ENCODE measurements at regions not wholly inside any gene's neighbourhood (a gene's known extent, or its start where the extent isn't known, plus 50 kb on each side); places are given as distances from the start of the nearest gene placed in this dataset.

GRCh38 chr11:81422402-81422801 lies 1311.3 kb downstream of the FAM181B start:
- H3K23me2 ChIP-seq (ENCODE audit: low read depth, low read length): no peaks in the 10 kb centered on the region
- H3K79me2 ChIP-seq (ENCODE audit: control insufficient read depth in 1 of 2, insufficient read depth in 2 of 2, low read length in 2 of 2): no peaks in the 10 kb centered on the region
- TF ChIP-seq GTF2F1 (IDR thresholded peaks at IDR 0.05; ENCODE audit: borderline replicate concordance, low read depth, low read length): no peak
- no peak for TF ChIP-seq HDAC2 (IDR thresholded peaks at IDR 0.05; ENCODE audit: borderline replicate concordance in 1 of 2, low read depth in 2 of 2, low read length in 2 of 2)
- TF ChIP-seq SP4 (IDR thresholded peaks at IDR 0.05; ENCODE audit: low read length): no peak
- TF ChIP-seq SAP30 (IDR thresholded peaks at IDR 0.05; ENCODE audit: insufficient read depth, insufficient replicate concordance, low read length): no peak
- no peak for TF ChIP-seq RBBP5 (IDR thresholded peaks at IDR 0.05; ENCODE audit: borderline replicate concordance, low read depth, low read length)
- no peak for TF ChIP-seq SP2 (IDR thresholded peaks at IDR 0.05; ENCODE audit: low read length)
- TF ChIP-seq KDM1A (IDR thresholded peaks at IDR 0.05; ENCODE audit: borderline replicate concordance, low read length): no peak
- TF ChIP-seq BACH1 (IDR thresholded peaks at IDR 0.05; ENCODE audit: low read length): no peak
- no peak for TF ChIP-seq GABPA (IDR thresholded peaks at IDR 0.05; ENCODE audit: borderline replicate concordance, insufficient read depth, low read length)
- no peak for TF ChIP-seq SP1 (IDR thresholded peaks at IDR 0.05; ENCODE audit: low read depth, low read length)
- no peak for TF ChIP-seq CBX5 (IDR thresholded peaks at IDR 0.05; ENCODE audit: low read depth, low read length)
- no peak for TF ChIP-seq SUZ12 (IDR thresholded peaks at IDR 0.05; ENCODE audit: low read length)
- no peak for TF ChIP-seq SIN3A (conservative IDR thresholded peaks at IDR 0.05 in 1 of 2, IDR thresholded peaks at IDR 0.05 in 1 of 2; ENCODE audit: low read depth in 1 of 2, low read length in 2 of 2)
- TF ChIP-seq TEAD4 (IDR thresholded peaks at IDR 0.05; ENCODE audit: low read depth, low read length): no peak
- TF ChIP-seq POU5F1 (IDR thresholded peaks at IDR 0.05; ENCODE audit: low read depth, low read length): no peak
- TF ChIP-seq SRF (IDR thresholded peaks at IDR 0.05; ENCODE audit: low read depth, low read length): no peak
- DNase-seq (ENCODE audit: low read depth in 1 of 2, low spot score in 2 of 2): no peak
- no peak for FAIRE-seq
- no peaks in the 10 kb centered on the region for H3K79me1 ChIP-seq (ENCODE audit: low read depth, low read length)
- no peak overlapping the region for H3K4ac ChIP-seq (replicated peaks; ENCODE audit: insufficient read length, low read depth, low read length)
- H3K36me3 ChIP-seq (ENCODE audit: control insufficient read depth in 2 of 4, insufficient read depth in 4 of 4, low read length in 3 of 4): no peaks in the 10 kb centered on the region
- no peaks in the 10 kb centered on the region for H4K20me1 ChIP-seq (replicated peaks in 1 of 2; ENCODE audit: control insufficient read depth in 1 of 2, insufficient read depth in 2 of 2, low read length in 2 of 2)
- H2BK15ac ChIP-seq (ENCODE audit: low read length): no peak overlapping the region
- no peaks in the 10 kb centered on the region for H3K27me3 ChIP-seq (replicated peaks in 1 of 4; ENCODE audit: control insufficient read depth in 3 of 4, extremely low read depth in 1 of 4, insufficient read depth in 3 of 4, low read length in 3 of 4)
- H2BK20ac ChIP-seq (ENCODE audit: low read length): no peak overlapping the region
- H2BK5ac ChIP-seq (ENCODE audit: low read depth, low read length): no peak overlapping the region
- H3K18ac ChIP-seq (ENCODE audit: extremely low read depth, low read length): no peak overlapping the region
- H2BK12ac ChIP-seq (ENCODE audit: low read depth, low read length): no peak overlapping the region
- H3K56ac ChIP-seq (replicated peaks; ENCODE audit: insufficient read length, low read depth, low read length): no peak overlapping the region
- no peak overlapping the region for H3K9ac ChIP-seq (replicated peaks in 1 of 4; ENCODE audit: extremely low read depth in 1 of 4, low read depth in 3 of 4, low read length in 3 of 4)
- no peak overlapping the region for H3K4me2 ChIP-seq (ENCODE audit: insufficient read depth in 1 of 2, low read depth in 2 of 2, low read length in 2 of 2)
- ChIA-PET POLR2A (ENCODE audit: partially characterized antibody) (no interaction called here), CTCF (ENCODE audit: partially characterized antibody) (interaction anchor here (1.1 to 2.2 kb wide), 2 partner anchors 53 to 75 kb away, joined by 3 to 12 read pairs; no protein-coding TSS in a partner anchor)
- H4K5ac ChIP-seq (ENCODE audit: insufficient read length, low read depth, low read length): no peak overlapping the region
- no peak overlapping the region for H3K14ac ChIP-seq (ENCODE audit: insufficient read length)
- no peak overlapping the region for H4K91ac ChIP-seq (replicated peaks; ENCODE audit: insufficient read length, low read length)
- H3K27ac ChIP-seq (ENCODE audit: low read depth, low read length): no peak overlapping the region
- no peak overlapping the region for H2AK5ac ChIP-seq (ENCODE audit: low read depth, low read length)
- no peak overlapping the region for H4K8ac ChIP-seq (ENCODE audit: extremely low read depth, insufficient read depth, low read length)
- H3K4me3 ChIP-seq (ENCODE audit: extremely low read depth in 1 of 4, insufficient read depth in 2 of 4, low read depth in 3 of 4, low read length in 4 of 4): no peak overlapping the region
- H3K9me3 ChIP-seq (ENCODE audit: insufficient read depth in 2 of 2, low read depth in 1 of 2, low read length in 1 of 2): no peaks in the 10 kb centered on the region
- H3K23ac ChIP-seq (ENCODE audit: insufficient read length): no peak overlapping the region
- no peak overlapping the region for H2AFZ ChIP-seq (ENCODE audit: low read length)
- H2BK120ac ChIP-seq (replicated peaks; ENCODE audit: low read depth, low read length): no peak overlapping the region
- peaks cover 3 to 9% (median 6%) of the 10 kb centered on the region in 4 experiments; a peak in 5 of 7 replicates for H3K4me1 ChIP-seq (replicated peaks in 1 of 4; ENCODE audit: control insufficient read depth in 3 of 4, insufficient read depth in 4 of 4, low read length in 3 of 4)

Data from H1 (cell line).